NAMALWA (cell line): ENCODE measurements at regions not wholly inside any gene's neighbourhood (a gene's known extent, or its start where the extent isn't known, plus 50 kb on each side); places are given as distances from the start of the nearest gene placed in this dataset.

Source experiments
- DNase-seq: peaks from one replicate; pipeline ENCODE4 v3.0.0-alpha.2; 2015; ENCODE audit warnings: low spot score

- DNase-seq = no peak
Observed at GRCh38 chr22:49481659-49482399, 345.8 kb downstream of the BRD1 start.

- DNase-seq = no peak
Observed at GRCh38 chr22:49480896-49481658, 346.6 kb downstream of the BRD1 start.

- DNase-seq = no peak
Observed at GRCh38 chr22:49480331-49480730, 347.3 kb downstream of the BRD1 start.

DNA sequence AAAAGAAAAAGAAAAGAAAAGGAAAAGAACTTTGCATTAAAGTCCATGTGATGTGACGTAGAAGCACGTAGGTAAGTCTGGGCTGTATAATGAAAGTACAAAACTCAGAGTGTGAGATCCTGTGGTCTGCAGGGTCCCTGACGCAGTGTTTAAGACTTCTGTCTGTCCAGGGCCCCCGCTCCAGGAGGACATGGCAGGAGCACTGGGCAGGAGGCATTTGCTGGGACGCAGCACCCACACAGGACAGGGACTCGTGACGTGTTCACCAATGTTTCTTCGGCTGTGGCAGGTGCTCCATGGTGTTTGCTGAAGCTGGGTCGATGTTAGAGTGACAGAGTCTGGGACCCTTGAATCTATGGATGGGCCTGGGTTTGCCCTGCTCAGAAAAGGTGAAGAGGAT is 348.1 kb downstream of the BRD1 start:
- no peak for DNase-seq

DNA sequence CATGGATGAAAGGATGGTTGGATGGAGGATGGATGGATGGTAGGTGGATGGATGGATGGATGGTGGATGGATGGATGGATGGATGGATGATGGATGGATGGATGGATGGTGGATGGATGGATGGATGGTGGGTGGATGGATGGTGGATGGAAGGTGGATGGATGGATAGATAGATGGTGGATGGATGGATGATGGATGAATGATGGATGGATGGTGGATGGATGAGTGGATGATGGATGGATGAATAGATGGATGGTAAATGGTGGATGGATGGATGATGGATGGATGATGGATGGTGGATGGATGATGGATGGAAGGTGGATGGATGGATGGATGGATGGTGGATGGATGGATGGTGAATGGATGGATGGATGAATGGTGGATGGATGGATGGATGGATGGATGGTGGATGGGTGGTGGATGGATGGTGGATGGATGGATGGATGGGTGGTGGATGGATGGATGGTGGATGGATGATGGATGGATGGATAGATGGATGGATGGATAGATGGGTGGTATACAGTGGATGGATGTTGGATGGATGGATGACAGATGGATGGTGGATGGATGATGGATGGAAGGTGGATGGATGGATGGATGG is 350.8 kb downstream of the BRD1 start:
- DNase-seq = no peak

DNA sequence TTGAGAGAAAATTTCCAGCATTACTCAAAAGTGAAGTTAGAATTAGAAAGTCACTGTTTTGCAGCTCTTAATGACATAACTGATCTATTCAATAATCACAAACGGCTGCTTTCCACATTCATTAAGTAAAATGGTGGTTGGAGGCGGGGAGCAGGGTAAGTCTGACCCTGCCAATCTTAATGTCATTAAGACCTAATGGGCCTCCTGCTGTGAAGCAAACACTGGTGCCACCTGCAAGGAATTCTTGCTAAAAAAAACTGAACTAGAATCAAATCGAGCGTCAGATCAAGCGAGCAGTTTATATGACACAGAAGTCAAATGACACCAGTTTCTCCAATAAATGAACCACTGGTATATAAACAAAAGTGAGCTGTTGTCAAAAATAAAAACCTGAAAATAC is 351.5 kb downstream of the BRD1 start:
- DNase-seq = no peak

DNA sequence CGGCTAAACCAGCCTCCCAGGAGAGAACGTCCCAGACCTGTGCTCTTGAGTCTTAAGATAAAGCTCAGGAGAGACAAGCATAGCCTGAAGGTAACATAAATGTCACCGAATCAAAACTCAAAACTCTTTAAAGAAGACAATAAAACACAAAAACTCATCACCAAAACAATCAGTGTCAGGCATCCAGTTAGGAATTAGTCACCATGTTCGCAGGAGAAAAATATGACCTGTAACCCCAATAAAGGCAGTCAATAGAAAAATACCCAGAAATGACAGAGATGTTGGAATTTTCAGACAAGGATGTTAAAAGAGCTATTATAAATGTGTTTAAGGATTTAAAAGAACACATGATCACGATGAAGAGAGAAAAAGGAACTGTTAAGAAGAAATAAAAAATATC is 352.4 kb downstream of the BRD1 start:
- no peak for DNase-seq

- no peak for DNase-seq
Observed at GRCh38 chr22:49473286-49473685, 354.4 kb downstream of the BRD1 start.

DNA sequence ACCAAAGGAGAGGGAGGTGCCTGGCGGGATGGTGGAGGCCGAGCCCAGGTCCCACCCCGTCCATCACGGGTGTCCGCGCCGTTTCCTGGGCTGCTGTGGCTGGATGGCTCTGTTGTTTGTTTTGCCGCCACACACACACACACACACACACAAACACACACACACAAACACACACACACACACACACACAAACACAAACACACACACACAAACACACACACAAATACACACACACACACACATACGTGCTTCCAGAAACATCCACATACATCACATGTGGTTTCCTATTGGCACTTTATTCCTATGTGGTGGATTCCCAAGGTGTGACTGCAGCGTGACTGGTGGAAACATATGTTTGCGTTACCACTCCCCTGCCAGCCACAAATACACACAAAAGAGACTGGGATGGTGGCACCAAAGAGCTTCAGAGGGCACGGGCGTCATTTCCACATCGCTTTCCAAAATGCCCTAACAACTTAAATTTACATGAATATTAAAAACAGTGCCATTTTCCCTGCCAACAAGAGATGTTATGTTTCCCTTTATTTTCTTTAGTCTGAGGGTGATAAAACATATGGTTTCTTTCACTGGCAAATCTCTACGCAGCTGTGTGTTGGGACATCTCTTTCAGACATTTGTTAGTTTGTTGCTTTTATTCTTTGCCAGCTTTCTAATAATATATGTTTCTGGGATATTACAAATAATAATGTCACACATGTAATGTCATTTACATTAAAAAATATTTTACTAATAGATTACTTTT is 356.8 kb downstream of the BRD1 start:
- DNase-seq = no peak

GRCh38 chr22:49469896-49470740 is 357.6 kb downstream of the BRD1 start:
- DNase-seq = no peak

GRCh38 chr22:49468487-49469198 is 359.0 kb downstream of the BRD1 start:
- no peak for DNase-seq

DNA sequence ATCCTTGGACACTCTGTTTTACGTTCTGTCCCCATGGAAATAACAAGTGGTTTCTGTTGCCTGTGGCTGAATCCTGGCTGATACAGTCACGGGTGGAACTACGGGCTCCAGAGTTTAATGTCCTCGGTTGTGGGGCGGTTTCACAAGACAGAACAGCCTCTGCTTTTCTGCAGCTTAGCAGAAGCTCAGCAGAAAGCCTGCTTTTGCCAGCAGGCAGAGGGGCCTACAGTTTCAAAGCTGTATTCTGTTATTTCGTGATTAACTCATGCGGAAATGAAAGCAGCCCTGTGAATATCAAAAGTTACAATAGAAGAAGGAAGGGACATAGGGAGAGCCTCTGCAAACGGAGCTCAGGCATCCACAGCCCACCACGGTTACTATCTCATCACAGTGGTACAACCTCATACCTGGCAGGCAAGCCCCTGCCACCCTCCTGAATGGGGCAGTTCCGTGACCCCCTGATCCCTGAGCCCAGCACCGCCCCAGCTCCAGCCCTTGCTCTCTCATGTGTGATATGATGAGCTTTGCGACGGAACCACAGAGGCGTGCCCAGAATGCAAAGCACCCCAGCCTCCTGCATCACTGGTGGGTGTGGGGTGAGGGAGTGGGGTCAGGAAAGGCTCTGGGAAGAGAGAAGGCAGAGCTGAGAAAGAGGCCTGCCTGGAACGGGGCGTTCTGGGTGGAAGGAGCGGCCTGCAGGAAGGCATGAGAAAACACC is 360.6 kb downstream of the BRD1 start:
- no peak for DNase-seq

- DNase-seq = no peak
Observed at GRCh38 chr22:49464037-49464436, 363.6 kb downstream of the BRD1 start.

DNA sequence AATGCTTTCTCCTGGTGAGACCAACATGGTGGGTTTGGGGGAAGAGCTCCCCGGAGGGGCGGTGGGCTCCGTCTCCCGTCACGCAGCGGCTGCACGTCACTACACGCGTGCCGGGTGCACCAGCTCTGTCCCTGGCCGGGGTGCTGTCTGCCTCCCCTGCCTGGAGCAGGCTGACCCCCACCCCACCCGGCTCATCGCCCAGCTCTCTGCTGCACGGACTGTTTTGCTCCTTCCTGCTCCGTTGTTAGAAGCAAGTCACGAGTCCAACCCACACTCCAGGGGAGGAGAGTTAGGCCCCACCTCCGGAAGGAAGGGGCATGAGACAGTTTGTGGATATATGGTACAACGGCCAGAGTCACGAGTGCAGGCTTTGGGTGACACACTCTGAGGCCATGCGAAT is 364.9 kb downstream of the BRD1 start:
- DNase-seq = no peak

DNA sequence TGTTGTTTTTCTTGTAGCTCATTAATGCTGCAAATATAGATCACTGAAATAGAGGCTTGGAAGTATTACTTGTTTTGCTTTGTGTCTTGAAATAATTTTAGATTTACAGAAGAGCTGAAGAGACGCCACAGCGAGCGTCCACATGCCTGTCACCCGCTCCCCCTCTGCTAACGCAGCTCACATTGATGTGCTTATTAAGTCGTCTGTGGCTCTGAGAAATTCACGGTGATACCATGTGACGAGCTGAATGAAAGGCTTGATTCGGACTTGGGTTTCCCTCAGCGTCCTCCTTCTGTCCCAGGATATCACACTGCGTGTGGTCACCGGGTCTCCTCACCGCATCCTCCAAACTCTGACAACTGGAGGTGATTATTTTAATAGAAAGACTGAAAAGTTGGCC is 365.4 kb downstream of the BRD1 start:
- DNase-seq = no peak

- DNase-seq = no peak
Observed at GRCh38 chr22:49461674-49462073, 366.0 kb downstream of the BRD1 start.

DNA sequence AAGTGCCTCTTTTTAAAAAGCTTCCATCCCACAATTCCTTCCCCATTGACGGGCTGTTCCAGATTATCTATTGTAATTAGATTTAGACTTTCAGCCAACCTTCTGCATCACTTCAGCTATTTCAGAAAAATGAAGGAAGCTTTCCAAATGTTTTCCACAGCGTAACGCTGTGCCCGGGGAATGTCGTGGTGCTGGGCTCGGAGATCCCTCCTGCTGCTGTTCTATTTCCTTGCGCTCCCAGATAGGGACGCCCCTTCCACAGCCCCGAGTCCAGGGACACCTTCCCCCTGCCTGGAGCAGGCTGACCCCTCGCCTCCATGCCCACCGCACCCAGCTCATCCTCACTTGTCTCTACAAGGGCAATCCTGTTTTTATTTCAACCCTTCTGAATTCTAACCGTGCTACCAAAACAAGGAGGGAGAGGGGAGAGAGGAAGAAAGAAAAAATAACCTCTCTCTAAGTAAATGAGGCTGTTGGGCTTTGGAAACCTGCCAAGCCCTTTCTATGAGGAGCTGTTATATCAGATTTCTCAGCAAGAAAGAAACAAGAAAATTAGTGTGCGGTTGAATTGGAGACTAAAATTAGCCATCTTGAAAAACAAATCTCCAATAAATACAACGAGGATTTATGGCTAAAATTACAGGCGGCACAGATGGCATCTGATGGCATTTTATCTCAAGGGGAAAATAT is 366.9 kb downstream of the BRD1 start:
- no peak for DNase-seq

- no peak for DNase-seq
Observed at GRCh38 chr22:49460091-49460490, 367.6 kb downstream of the BRD1 start.

DNA sequence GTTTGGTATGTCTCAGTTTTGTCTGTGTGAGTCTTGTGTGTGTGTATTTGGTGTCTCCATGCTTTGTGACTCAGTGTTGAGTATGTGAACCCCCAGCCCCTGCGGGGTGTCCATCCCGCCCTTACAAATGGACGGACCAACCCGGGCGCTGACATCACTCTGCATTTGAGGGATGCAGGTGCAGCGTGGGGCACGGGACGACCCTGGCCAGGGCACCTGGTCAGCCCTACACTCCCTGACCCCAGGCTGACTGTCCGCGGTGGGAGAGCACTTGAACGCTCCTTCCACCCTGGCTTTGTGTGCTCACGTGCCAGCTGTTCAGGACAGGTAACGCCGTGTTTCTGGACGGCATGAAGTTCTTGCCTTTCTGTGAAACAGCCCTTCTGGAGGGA is 369.0 kb downstream of the BRD1 start:
- no peak for DNase-seq
